SH-SY5Y (cell line): ENCODE measurements at regions not wholly inside any gene's neighbourhood (a gene's known extent, or its start where the extent isn't known, plus 50 kb on each side); places are given as distances from the start of the nearest gene placed in this dataset.

ENCODE experiments used
- GATA2 ChIP-seq: IDR thresholded peaks from 2 replicates; pipeline ENCODE4 v1.6.1; 2011; ENCODE audit warnings: mild to moderate bottlenecking, low read depth, low read length
- GATA3 ChIP-seq: IDR thresholded peaks from 2 replicates; pipeline ENCODE4 v1.6.1; 2011; ENCODE audit warnings: low read depth, mild to moderate bottlenecking, low read length, moderate library complexity

DNA sequence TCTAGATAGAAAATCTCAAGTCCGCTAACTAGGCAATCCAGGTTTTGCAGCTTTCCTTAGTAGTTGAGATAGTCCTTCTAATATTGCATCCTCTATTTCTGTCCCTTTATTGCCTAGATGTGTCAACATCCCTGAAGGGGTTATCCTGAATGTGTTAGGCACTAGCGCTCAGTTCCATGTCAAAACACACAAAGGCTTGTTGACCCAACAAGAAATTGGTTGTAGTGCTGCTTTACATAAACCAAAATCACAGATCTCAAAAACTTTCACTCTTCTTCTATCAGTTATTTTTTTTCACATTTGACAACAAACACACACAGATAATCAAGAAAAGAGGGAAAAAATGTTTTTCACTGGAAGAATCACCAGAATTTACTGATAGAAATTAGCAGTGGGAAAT lies 51.4 kb upstream of the SOX2 start:
- TF ChIP-seq GATA3 (no peak), GATA2 (no peak)

DNA sequence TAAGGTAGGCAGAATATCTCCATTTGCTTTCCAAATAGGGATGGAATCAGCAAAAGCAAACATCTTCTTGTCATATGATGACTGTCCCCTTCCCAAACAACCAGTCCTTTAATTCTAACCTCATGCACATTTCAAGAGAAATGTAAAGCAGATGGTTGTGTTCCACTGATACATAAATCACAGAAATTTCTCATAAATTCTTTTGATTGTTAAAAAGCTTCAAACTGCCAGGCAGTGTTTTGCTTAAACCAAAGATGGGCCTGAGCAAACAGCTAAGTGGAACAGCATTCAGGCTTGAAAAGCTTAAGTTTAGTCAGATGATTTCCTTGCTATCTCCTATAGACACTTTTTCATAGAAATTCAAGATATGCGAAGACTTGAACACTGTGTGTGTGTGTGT lies 74.3 kb upstream of the SOX2 start:
- TF ChIP-seq GATA2: no peak
- no peak for TF ChIP-seq GATA3

DNA sequence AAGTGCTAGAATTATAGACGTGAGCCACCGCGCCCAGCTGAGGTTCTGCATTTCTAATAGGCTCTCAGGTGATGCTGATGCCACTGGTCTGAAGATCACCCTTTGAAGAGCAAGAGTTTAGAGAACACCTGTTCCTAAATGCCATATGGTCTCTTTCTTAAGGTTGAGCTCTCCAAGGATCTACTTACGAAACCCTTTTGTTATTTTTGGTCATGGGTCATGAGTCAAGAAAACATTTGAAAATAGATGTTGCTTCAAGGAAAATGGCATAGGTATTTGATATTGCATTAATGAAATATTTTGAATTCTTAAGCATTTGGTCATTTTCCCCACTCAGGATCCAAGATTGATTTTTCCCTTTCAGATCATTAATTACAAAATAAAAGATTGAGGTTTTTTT lies 74.7 kb upstream of the SOX2 start:
- no peak for TF ChIP-seq GATA3
- TF ChIP-seq GATA2: no peak

DNA sequence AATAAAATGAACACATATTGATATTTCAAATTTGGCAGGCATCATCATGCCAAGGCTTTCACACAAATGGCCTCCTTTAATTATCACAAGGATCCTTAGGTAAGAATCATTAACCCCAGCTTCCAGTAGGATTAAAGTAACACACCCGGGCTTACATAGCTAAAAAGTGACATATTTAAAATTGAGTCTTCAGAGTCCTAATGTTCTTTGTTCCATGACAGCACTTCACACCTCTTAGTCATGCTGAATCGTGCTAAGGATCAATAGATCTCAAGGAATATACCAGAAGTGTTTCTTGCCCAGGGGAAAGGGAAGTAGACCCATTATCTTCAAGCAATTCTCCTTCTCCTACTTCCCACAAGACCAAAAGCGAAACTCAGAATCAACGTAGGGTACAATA lies 76.6 kb upstream of the SOX2 start:
- TF ChIP-seq GATA2 (no peak), GATA3 (no peak)

DNA sequence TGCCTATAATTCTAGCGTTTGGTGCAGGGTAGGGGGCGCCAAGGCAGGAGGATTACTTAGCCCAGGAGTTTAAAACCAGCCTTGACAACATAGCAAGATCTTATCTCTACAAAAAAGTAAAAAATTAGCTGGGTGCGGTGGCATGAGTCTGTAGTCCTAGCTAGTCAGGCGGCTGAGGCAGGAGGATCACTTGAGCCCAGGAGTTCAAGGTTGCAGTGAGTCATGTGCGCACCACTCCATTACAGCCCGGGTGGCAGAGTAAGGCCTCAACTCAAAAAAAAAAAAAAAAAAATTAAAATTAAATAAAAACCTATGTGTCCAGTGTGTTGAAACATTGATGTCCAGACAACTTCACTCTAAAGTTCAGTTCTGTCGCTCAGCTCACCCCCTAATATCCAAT lies 78.2 kb upstream of the SOX2 start:
- TF ChIP-seq GATA2 (no peak), GATA3 (no peak)

DNA sequence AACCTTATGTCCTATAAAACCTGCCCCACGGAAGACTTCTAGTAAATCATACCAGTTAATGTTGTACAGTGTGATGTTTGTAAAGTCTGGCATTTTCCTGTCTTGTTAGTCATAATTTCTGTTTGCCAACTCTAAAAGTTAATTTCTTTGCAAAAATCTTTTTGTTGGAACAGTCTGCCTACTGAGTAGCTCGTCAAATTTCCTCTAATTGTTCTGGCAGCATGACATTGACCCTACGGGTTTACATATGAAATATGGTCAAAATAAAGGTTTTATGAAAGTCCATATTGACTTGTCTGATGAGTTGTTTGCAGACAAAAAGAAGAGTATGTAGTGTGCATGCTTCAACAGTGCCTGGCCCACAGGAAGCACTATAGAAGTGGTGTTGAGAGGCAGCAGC lies 79.8 kb upstream of the SOX2 start:
- TF ChIP-seq GATA3 (no peak), GATA2 (no peak)

DNA sequence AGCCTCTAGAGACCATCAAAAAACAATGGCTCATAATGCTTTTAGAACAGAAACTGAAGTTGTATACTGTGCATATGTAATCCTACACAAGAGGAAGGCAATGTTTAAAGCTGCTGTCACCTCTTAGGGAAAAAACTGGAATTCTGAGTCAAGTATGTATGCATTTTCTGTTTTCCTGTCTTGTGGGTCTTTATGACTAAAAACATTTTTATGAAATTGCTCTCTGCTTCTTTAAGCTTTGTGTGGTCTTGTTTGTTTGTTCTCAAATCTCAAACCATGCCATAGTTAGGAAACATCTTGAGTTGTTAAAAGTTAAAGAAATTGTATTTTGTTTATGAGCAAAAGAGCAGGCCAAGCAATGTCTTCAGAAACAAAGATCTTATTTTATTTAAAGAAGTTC lies 80.9 kb upstream of the SOX2 start:
- TF ChIP-seq GATA3 (no peak), GATA2 (no peak)

DNA sequence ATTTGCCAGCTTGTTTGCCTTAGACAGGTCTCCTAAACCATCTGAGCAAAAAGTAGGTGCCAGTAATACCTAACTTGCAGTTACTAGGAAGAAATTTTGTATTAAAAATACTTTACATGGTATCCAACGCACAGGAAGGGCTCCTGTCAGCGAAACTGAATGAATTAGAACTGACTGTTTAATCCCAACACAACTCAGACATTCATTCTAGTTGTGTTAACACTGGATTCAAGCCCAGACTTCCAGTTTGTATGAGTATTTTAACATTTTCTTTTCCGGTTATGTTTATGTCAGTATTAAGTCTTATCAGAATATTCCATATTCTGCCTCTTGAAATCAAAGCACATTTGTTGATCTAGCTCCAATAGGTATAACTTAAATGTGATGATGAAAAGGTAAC lies 82.0 kb upstream of the SOX2 start:
- TF ChIP-seq GATA3 (no peak), GATA2 (no peak)

DNA sequence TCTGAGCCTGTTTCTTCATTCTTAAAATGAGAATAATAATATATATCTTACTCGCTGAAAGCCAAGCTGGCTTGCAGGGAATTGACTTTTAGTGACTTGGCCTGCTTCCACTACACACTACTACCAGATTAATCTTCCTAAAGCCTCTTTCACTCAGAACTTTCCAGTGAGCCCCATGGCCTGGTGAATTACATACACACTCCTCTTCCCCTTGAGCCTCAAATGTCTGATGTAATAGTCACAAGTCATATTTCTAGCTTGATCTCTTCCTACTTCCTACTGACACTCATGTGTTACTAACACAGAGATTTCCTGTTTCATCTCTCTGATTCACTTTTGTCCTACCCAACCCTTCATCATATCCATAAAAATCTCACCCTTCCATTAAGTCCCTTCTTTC lies 82.7 kb upstream of the SOX2 start:
- no peak for TF ChIP-seq GATA2
- no peak for TF ChIP-seq GATA3

DNA sequence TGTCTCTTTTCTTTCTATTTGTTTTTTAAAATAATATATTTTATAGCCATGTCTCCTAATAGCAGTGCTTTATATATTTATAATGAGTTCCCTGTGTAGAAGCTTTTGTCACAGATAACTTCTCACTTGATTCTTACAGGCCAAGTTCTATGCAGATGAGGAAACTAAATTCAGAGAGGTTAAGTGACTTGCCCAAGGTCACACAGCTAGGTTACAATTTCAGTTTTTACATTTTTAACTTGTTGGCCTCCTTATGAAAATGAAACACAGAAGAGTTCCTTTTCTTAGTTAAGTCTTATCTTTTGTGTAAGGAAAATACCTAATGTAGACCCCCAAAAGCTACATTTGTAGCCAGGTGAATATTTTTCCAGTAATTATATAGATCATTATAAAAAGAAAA lies 83.3 kb upstream of the SOX2 start:
- no peak for TF ChIP-seq GATA2
- no peak for TF ChIP-seq GATA3

DNA sequence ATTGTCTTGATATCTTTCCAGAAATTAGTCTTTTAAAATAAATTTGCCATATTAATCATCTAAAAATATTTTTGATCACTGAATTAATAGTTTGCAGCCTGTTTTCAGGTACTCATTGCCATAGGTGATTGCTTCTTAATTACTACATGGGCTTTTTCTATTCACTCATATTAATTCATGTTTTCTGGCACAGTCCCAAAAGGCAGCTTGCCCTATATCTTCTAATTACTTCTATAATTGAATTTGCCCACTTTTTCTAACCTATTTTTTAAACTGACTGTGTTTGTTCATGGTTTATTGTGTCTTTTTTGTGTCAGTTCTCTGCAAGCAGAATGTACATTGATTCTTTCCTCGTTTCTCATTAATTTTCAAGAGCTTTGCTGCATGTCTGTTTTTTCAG lies 85.7 kb upstream of the SOX2 start:
- no peak for TF ChIP-seq GATA2
- no peak for TF ChIP-seq GATA3

DNA sequence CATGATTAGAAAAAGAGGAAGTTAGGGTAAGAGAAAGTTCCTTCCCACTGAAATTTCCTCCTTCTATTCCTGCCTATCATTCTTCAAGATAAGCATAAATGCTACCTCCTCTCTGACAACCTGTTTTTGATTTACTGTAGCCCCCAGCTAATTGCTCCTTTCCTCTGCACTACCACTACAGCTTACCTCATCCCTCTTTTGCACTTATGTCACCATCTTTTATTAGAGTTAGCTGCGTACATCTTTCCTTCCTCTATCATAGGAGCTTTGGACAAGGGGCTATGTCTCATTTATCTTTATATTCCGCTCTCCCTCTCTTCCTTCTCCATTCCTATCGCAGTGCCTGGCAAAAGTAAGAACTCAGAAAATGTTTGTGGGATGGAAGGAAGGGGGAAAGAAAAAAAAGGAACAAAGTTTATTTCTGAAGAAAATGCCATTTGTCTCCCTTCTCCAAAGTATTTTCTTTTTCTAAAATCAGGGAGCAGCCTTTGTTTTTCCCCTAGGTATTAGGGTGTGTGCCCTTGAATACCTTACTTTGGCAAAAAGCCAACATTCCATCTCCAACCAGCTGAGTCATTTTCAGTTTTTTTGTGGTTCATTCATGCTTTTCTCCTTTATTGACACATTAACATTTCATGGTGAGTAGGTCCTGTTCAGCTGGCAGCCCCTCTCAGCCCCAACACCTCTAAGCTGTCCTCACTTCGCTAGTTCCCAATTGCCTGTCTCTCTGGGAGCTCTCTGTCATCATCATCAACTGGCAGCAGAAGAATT lies 87.6 kb upstream of the SOX2 start:
- TF ChIP-seq GATA3 (no peak), GATA2 (no peak)

DNA sequence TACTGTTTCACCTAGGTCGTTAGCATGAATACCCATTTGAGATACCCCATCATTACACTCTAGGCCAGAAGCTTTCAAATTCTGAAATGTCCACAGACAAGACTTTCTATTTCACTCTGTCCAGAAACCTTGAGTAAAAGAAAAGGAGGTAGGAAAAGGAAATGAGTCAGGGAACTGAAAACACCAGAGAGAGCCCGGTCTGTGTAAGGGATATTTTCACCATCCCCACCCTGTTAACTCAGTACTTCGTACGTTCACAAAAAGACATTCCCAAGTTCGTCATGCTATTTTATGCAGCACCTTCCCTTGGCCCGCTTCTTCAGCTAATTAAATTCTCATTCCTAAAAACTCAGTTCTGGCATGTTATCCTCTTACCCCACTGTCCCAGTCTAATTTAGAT lies 89.4 kb upstream of the SOX2 start:
- TF ChIP-seq GATA3 (no peak), GATA2 (no peak)

DNA sequence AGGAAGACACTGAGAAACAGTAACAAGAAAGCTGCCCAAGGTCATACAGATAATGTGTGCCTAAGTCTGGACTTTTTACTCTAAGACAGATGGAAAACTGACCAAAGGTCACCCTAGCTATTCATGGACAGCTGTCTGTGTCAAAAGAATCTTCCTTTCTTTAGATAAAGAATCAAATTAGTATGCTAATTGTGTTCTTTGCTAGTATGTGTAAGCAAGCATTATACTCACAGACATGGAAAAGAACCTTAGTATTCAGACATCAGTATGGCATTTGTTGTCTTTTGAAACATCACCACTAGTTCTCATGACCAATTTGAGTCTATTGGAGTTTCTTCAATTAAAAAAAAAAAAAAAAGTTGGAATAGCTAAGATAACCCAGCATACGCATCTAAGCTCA lies 91.8 kb upstream of the SOX2 start:
- no peak for TF ChIP-seq GATA3
- no peak for TF ChIP-seq GATA2

DNA sequence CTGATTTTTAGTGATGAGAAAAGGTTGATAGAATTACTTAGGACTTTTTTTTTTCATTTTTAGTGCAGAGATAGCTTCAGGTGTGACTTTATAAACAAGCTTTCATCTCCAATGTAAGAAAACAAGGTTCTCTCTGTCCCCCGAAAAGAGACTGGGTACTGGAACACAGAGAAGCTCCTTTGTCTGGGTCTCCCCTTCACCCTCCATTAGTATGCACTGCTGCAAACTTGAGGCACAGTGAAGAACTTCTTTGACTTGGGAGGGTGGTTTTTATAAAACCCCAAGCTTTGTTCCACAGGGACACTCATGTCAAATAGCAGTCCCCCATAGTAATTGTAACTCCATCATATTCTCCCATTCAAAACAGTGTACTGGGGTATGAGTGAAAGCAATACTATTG lies 93.5 kb upstream of the SOX2 start:
- TF ChIP-seq GATA3 (no peak), GATA2 (no peak)

DNA sequence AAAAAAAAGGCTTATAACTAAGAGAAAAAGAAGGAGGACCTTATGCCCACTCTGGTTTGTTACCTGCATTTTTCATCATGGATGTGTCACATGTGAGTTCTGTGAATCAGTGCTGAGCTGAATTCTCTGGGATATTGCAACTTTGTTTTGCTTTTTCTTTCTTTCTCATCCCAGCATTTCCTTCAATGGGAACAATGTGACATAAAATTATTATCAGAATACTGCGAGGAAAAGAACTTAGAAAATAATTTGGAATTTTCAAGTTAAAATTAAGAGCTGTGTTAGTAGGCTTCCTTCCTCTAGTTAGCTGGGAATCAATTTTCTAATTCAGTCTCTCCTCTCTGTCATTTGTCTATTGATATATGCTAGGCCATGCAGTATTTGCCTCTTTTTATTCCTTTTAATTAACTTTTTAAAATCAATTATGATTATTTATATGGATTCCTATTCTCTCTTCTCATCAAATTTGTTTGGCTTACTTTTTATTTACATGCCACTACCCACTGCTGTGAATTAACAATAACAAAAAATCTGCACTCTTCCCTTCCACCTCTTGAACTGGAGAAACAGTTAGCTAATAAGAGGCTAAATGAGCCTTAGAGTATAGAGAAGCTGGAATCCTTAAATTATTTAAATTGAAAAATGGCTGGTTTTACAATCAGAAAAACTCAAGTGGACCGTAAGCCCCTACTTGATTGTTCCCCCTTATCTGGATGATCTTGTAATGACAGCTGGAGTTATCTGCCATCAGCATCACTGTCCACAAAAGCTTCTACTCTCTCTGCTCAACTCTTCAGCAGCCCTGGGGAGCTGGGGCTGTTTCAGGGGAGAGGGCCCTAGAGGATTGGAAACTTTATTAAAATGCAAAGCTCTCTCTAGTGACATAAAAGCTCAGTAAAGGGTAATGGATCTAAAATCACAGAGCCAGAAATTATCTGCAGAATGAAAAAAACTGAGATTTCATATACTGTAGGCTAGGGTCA lies 95.3 kb upstream of the SOX2 start:
- TF ChIP-seq GATA3 (peak; percentile 90), GATA2 (peak; percentile 89)
